WTC11 (cell line): ENCODE measurements at regions not wholly inside any gene's neighbourhood (a gene's known extent, or its start where the extent isn't known, plus 50 kb on each side); places are given as distances from the start of the nearest gene placed in this dataset.

ENCODE experiments used
- ATAC-seq: fragments of 200-7000 bp; cut with Tn5 transposase; 2 replicates; pipeline ENCODE4 v1.10.0; 2021; ENCODE audit warnings: mild to moderate bottlenecking, moderate library complexity
- CTCF ChIA-PET: fragments of 300-600 bp; sonication (Branson Sonifier 250); formaldehyde crosslinking; loops from one replicate; lab custom pipeline; 2021; ENCODE audit warnings: antibody characterized with exemption; lab: Charles Lee
- POLR2A ChIA-PET: fragments of 350-600 bp; sonication (Branson Sonifier 250); formaldehyde crosslinking; loops from one replicate; lab custom pipeline; 2021; ENCODE audit warnings: antibody characterized with exemption; lab: Charles Lee
- DNase-seq: peaks from one replicate; pipeline ENCODE4 v3.0.0; 2021; ENCODE audit warnings: low spot score
- H3K27ac Mint-ChIP-seq: 2 replicates; pipeline ENCODE4 v1.8.0; 2021; ENCODE audit warnings: mixed read lengths
- H3K27me3 Mint-ChIP-seq: 2 replicates; pipeline ENCODE4 v1.8.0; 2021; ENCODE audit warnings: low read depth, mild to moderate bottlenecking, moderate library complexity, mixed read lengths
- H3K36me3 Mint-ChIP-seq: 2 replicates; pipeline ENCODE4 v1.8.0; 2021; ENCODE audit warnings: mixed read lengths
- H3K4me1 Mint-ChIP-seq: 2 replicates; pipeline ENCODE4 v1.8.0; 2022; ENCODE audit warnings: mixed read lengths
- H3K4me3 Mint-ChIP-seq: 2 replicates; pipeline ENCODE4 v1.8.0; 2021; ENCODE audit warnings: mild to moderate bottlenecking, moderate library complexity, mixed read lengths
- H3K9me3 Mint-ChIP-seq: 2 replicates; pipeline ENCODE4 v1.8.0; 2021; ENCODE audit warnings: mixed read lengths
- ESRRA ChIP-seq: sonication (generic); formaldehyde crosslinking; IDR thresholded peaks from 2 replicates; pipeline ENCODE4 v1.8.1; 2022; ENCODE audit warnings: mild to moderate bottlenecking, missing genetic modification reagents, borderline replicate concordance
- FOXJ3 ChIP-seq: sonication (generic); formaldehyde crosslinking; IDR thresholded peaks from 2 replicates; pipeline ENCODE4 v1.9.0; 2021; ENCODE audit warnings: missing genetic modification reagents, mild to moderate bottlenecking, borderline replicate concordance
- JUN ChIP-seq: sonication (generic); formaldehyde crosslinking; IDR thresholded peaks from 2 replicates; pipeline ENCODE4 v1.8.0; 2023; ENCODE audit warnings: mild to moderate bottlenecking, missing genetic modification reagents
- OVOL2 ChIP-seq: fragments of 250-450 bp; sonication (Bioruptor Pico); IDR thresholded peaks from 2 replicates; pipeline ENCODE4 v1.9.0; 2021; ENCODE audit warnings: mild to moderate bottlenecking, borderline replicate concordance
- ZNF121 ChIP-seq: sonication (generic); formaldehyde crosslinking; IDR thresholded peaks from 2 replicates; pipeline ENCODE4 v1.8.0; 2023; ENCODE audit warnings: missing genetic modification reagents
- TF ChIP-seq, protein P1 (sequence below): sonication (generic); formaldehyde crosslinking; IDR thresholded peaks from 2 replicates; pipeline ENCODE4 v1.8.1; 2023; ENCODE audit warnings: mild to moderate bottlenecking, missing genetic modification reagents, moderate library complexity
- TF ChIP-seq, protein P2 (sequence below): sonication (generic); formaldehyde crosslinking; IDR thresholded peaks from 2 replicates; pipeline ENCODE4 v1.8.1; 2023; ENCODE audit warnings: mild to moderate bottlenecking, missing genetic modification reagents
- TF ChIP-seq, protein P3 (sequence below): sonication (generic); formaldehyde crosslinking; IDR thresholded peaks from 2 replicates; pipeline ENCODE4 v1.8.1; 2023; ENCODE audit warnings: mild to moderate bottlenecking, missing genetic modification reagents
- TF ChIP-seq, protein P4 (sequence below): sonication (generic); formaldehyde crosslinking; IDR thresholded peaks from 2 replicates; pipeline ENCODE4 v1.8.1; 2023; ENCODE audit warnings: mild to moderate bottlenecking, moderate library complexity, missing genetic modification reagents
- TF ChIP-seq, protein P5 (sequence below): sonication (generic); formaldehyde crosslinking; IDR thresholded peaks from 2 replicates; pipeline ENCODE4 v1.8.0; 2022; ENCODE audit warnings: mild to moderate bottlenecking, missing genetic modification reagents
- TF ChIP-seq, protein P6 (sequence below): sonication (generic); formaldehyde crosslinking; IDR thresholded peaks from 2 replicates; pipeline ENCODE4 v1.8.0; 2023; ENCODE audit warnings: mild to moderate bottlenecking, missing genetic modification reagents
- TF ChIP-seq, protein P7 (sequence below): sonication (generic); formaldehyde crosslinking; IDR thresholded peaks from 2 replicates; pipeline ENCODE4 v1.8.1; 2023; ENCODE audit warnings: mild to moderate bottlenecking, missing genetic modification reagents, borderline replicate concordance
- TF ChIP-seq, protein P8 (sequence below): sonication (generic); formaldehyde crosslinking; IDR thresholded peaks from 2 replicates; pipeline ENCODE4 v1.8.0; 2022; ENCODE audit warnings: mild to moderate bottlenecking, missing genetic modification reagents
- TF ChIP-seq, protein P9 (sequence below): sonication (generic); formaldehyde crosslinking; IDR thresholded peaks from 2 replicates; pipeline ENCODE4 v1.8.1; 2022; ENCODE audit warnings: low read depth, mild to moderate bottlenecking, moderate library complexity, missing genetic modification reagents, borderline replicate concordance

DNA sequence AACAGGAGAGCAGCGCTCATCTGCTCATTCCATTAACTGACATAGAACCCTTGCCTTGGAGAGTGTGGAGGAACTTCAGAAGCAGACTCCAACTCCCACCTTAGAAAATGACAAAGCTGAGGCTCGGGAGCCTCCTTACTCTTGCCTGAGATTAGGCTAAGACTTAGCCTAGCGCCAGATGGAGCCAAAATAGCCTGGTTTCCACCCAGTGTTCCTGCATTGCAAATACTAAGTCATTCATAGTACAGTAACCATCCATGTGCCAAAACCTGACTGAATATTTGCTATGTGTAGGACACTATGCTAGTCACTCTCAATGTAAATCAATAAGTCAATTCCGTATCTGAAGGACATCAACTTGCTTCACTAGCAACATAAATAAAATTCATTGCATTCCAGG lies 387.4 kb upstream of the CPEB2 start:
- H3K27ac Mint-ChIP-seq = no peak overlapping the region
- H3K4me1 Mint-ChIP-seq = peaks cover 3% of the 10 kb centered on the region
- H3K9me3 Mint-ChIP-seq = peaks cover 11% of the 10 kb centered on the region
- H3K4me3 Mint-ChIP-seq = no peak overlapping the region
- ChIA-PET POLR2A (no interaction called here), CTCF (no interaction called here)
- no peaks in the 10 kb centered on the region for H3K36me3 Mint-ChIP-seq
- no peak for ATAC-seq
- TF ChIP-seq, protein P1, sequence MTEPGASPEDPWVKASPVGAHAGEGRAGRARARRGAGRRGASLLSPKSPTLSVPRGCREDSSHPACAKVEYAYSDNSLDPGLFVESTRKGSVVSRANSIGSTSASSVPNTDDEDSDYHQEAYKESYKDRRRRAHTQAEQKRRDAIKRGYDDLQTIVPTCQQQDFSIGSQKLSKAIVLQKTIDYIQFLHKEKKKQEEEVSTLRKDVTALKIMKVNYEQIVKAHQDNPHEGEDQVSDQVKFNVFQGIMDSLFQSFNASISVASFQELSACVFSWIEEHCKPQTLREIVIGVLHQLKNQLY = no peak
- TF ChIP-seq, protein P2, sequence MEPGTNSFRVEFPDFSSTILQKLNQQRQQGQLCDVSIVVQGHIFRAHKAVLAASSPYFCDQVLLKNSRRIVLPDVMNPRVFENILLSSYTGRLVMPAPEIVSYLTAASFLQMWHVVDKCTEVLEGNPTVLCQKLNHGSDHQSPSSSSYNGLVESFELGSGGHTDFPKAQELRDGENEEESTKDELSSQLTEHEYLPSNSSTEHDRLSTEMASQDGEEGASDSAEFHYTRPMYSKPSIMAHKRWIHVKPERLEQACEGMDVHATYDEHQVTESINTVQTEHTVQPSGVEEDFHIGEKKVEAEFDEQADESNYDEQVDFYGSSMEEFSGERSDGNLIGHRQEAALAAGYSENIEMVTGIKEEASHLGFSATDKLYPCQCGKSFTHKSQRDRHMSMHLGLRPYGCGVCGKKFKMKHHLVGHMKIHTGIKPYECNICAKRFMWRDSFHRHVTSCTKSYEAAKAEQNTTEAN = no peak
- TF ChIP-seq, protein P3, sequence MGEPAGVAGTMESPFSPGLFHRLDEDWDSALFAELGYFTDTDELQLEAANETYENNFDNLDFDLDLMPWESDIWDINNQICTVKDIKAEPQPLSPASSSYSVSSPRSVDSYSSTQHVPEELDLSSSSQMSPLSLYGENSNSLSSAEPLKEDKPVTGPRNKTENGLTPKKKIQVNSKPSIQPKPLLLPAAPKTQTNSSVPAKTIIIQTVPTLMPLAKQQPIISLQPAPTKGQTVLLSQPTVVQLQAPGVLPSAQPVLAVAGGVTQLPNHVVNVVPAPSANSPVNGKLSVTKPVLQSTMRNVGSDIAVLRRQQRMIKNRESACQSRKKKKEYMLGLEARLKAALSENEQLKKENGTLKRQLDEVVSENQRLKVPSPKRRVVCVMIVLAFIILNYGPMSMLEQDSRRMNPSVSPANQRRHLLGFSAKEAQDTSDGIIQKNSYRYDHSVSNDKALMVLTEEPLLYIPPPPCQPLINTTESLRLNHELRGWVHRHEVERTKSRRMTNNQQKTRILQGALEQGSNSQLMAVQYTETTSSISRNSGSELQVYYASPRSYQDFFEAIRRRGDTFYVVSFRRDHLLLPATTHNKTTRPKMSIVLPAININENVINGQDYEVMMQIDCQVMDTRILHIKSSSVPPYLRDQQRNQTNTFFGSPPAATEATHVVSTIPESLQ (CRISPR knock-in tag) = no peak
- TF ChIP-seq, protein P4, sequence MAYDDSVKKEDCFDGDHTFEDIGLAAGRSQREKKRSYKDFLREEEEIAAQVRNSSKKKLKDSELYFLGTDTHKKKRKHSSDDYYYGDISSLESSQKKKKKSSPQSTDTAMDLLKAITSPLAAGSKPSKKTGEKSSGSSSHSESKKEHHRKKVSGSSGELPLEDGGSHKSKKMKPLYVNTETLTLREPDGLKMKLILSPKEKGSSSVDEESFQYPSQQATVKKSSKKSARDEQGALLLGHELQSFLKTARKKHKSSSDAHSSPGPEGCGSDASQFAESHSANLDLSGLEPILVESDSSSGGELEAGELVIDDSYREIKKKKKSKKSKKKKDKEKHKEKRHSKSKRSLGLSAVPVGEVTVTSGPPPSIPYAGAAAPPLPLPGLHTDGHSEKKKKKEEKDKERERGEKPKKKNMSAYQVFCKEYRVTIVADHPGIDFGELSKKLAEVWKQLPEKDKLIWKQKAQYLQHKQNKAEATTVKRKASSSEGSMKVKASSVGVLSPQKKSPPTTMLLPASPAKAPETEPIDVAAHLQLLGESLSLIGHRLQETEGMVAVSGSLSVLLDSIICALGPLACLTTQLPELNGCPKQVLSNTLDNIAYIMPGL (CRISPR knock-in tag) = no peak
- TF ChIP-seq, protein P5, sequence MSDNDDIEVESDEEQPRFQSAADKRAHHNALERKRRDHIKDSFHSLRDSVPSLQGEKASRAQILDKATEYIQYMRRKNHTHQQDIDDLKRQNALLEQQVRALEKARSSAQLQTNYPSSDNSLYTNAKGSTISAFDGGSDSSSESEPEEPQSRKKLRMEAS (CRISPR knock-in tag) = no peak
- TF ChIP-seq ESRRA (no peak), OVOL2 (CRISPR knock-in tag) (no peak), FOXJ3 (CRISPR knock-in tag) (no peak), JUN (no peak), ZNF121 (CRISPR knock-in tag) (no peak)
- TF ChIP-seq, protein P6, sequence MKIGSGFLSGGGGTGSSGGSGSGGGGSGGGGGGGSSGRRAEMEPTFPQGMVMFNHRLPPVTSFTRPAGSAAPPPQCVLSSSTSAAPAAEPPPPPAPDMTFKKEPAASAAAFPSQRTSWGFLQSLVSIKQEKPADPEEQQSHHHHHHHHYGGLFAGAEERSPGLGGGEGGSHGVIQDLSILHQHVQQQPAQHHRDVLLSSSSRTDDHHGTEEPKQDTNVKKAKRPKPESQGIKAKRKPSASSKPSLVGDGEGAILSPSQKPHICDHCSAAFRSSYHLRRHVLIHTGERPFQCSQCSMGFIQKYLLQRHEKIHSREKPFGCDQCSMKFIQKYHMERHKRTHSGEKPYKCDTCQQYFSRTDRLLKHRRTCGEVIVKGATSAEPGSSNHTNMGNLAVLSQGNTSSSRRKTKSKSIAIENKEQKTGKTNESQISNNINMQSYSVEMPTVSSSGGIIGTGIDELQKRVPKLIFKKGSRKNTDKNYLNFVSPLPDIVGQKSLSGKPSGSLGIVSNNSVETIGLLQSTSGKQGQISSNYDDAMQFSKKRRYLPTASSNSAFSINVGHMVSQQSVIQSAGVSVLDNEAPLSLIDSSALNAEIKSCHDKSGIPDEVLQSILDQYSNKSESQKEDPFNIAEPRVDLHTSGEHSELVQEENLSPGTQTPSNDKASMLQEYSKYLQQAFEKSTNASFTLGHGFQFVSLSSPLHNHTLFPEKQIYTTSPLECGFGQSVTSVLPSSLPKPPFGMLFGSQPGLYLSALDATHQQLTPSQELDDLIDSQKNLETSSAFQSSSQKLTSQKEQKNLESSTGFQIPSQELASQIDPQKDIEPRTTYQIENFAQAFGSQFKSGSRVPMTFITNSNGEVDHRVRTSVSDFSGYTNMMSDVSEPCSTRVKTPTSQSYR (CRISPR knock-in tag) = no peak
- TF ChIP-seq, protein P7, sequence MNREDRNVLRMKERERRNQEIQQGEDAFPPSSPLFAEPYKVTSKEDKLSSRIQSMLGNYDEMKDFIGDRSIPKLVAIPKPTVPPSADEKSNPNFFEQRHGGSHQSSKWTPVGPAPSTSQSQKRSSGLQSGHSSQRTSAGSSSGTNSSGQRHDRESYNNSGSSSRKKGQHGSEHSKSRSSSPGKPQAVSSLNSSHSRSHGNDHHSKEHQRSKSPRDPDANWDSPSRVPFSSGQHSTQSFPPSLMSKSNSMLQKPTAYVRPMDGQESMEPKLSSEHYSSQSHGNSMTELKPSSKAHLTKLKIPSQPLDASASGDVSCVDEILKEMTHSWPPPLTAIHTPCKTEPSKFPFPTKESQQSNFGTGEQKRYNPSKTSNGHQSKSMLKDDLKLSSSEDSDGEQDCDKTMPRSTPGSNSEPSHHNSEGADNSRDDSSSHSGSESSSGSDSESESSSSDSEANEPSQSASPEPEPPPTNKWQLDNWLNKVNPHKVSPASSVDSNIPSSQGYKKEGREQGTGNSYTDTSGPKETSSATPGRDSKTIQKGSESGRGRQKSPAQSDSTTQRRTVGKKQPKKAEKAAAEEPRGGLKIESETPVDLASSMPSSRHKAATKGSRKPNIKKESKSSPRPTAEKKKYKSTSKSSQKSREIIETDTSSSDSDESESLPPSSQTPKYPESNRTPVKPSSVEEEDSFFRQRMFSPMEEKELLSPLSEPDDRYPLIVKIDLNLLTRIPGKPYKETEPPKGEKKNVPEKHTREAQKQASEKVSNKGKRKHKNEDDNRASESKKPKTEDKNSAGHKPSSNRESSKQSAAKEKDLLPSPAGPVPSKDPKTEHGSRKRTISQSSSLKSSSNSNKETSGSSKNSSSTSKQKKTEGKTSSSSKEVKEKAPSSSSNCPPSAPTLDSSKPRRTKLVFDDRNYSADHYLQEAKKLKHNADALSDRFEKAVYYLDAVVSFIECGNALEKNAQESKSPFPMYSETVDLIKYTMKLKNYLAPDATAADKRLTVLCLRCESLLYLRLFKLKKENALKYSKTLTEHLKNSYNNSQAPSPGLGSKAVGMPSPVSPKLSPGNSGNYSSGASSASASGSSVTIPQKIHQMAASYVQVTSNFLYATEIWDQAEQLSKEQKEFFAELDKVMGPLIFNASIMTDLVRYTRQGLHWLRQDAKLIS = no peak
- TF ChIP-seq, protein P8, sequence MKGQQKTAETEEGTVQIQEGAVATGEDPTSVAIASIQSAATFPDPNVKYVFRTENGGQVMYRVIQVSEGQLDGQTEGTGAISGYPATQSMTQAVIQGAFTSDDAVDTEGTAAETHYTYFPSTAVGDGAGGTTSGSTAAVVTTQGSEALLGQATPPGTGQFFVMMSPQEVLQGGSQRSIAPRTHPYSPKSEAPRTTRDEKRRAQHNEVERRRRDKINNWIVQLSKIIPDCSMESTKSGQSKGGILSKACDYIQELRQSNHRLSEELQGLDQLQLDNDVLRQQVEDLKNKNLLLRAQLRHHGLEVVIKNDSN (CRISPR knock-in tag) = no peak
- TF ChIP-seq, protein P9, sequence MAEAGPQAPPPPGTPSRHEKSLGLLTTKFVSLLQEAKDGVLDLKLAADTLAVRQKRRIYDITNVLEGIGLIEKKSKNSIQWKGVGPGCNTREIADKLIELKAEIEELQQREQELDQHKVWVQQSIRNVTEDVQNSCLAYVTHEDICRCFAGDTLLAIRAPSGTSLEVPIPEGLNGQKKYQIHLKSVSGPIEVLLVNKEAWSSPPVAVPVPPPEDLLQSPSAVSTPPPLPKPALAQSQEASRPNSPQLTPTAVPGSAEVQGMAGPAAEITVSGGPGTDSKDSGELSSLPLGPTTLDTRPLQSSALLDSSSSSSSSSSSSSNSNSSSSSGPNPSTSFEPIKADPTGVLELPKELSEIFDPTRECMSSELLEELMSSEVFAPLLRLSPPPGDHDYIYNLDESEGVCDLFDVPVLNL (CRISPR knock-in tag) = no peak
- peaks cover 7% of the 10 kb centered on the region for H3K27me3 Mint-ChIP-seq
- no peak for DNase-seq
